Left ventricle myocardium inferior (tissue), 1 donor: ENCODE measurements at regions not wholly inside any gene's neighbourhood (a gene's known extent, or its start where the extent isn't known, plus 50 kb on each side); places are given as distances from the start of the nearest gene placed in this dataset.
"Not testable (repeated sequence)": the region's sequence is repeated elsewhere in the genome, so short reads cannot be mapped to it uniquely, and the experiment has no call there.

Source experiments
- DNase-seq: peaks from one replicate; pipeline ENCODE4 v3.0.0-alpha.2; 2020
- H3K27ac ChIP-seq: fragments of 200-600 bp; replicated peaks from 2 replicates; pipeline ENCODE4 v1.8.0; 2021
- H3K27me3 ChIP-seq: fragments of 200-600 bp; 2 replicates; pipeline ENCODE4 v1.8.0; 2021; ENCODE audit warnings: low read depth
- H3K36me3 ChIP-seq: fragments of 200-600 bp; 2 replicates; pipeline ENCODE4 v1.8.0; 2021
- H3K4me1 ChIP-seq: fragments of 200-600 bp; 2 replicates; pipeline ENCODE4 v1.8.0; 2021
- H3K4me3 ChIP-seq: fragments of 200-600 bp; 2 replicates; pipeline ENCODE4 v1.8.0; 2021; ENCODE audit warnings: mild to moderate bottlenecking, moderate library complexity
- H3K9me3 ChIP-seq: fragments of 200-600 bp; replicated peaks from 2 replicates; pipeline ENCODE4 v1.8.0; 2021
- intact Hi-C: fragments of 100-400 bp; cut with micrococcal nuclease; formaldehyde crosslinking; loops from one replicate; pipeline ENCODE4 v1.11.0; 2022
- TF ChIP-seq, protein P1 (sequence below): fragments of 200-600 bp; IDR thresholded peaks from 2 replicates; pipeline ENCODE4 v1.8.0; 2021; ENCODE audit warnings: antibody characterized with exemption, mild to moderate bottlenecking, borderline replicate concordance
- donor health status: DM: no; HTN: yes; CAD: no; lungs with severe emphysema.

DNA sequence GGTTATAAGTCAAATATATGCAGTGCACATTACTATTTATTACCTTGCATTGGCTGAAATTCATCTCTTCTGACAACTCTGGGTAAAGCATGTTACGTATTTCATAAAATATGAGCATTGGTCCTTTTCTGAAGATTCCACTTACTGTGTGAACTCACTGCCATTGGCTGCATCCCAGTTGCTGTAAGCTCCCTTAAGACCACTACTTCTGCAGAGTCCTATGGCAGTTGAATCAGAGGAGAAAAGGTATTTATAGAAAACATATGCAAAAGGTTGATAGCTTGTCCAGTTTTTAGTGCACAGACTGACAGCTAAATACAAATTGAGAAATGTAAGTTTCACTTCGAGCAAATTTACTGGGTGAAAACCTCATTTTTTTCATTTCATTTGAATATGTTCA, 394.6 kb upstream of the ARRDC3 start:
- no peak for DNase-seq
- Histone ChIP-seq H3K4me3 (no peak overlapping the region), H3K9me3 (no peaks in the 10 kb centered on the region), H3K27ac (no peak overlapping the region), H3K36me3 (no peaks in the 10 kb centered on the region), H3K4me1 (no peaks in the 10 kb centered on the region), H3K27me3 (no peaks in the 10 kb centered on the region)
- TF ChIP-seq, protein P1, sequence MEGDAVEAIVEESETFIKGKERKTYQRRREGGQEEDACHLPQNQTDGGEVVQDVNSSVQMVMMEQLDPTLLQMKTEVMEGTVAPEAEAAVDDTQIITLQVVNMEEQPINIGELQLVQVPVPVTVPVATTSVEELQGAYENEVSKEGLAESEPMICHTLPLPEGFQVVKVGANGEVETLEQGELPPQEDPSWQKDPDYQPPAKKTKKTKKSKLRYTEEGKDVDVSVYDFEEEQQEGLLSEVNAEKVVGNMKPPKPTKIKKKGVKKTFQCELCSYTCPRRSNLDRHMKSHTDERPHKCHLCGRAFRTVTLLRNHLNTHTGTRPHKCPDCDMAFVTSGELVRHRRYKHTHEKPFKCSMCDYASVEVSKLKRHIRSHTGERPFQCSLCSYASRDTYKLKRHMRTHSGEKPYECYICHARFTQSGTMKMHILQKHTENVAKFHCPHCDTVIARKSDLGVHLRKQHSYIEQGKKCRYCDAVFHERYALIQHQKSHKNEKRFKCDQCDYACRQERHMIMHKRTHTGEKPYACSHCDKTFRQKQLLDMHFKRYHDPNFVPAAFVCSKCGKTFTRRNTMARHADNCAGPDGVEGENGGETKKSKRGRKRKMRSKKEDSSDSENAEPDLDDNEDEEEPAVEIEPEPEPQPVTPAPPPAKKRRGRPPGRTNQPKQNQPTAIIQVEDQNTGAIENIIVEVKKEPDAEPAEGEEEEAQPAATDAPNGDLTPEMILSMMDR = no peak
- intact Hi-C loops = no loop called here

DNA sequence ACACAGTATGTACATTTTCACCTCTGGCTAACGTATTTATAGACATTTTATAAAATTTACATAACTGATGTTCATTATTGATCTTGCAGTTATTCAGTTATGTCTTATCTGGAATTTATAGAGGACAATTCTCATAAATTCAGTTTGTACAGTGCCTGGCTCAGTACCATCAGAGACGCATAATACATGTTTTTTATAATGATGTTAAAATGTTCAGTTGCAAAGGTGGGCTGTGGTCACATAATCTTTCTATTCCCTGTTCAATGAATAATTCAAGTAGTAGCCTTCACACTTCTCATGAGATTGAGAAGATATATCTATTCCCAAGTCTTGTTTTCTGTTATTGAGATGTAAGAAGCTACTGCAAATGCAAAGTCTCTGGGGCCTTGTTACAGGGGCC, 393.1 kb upstream of the ARRDC3 start:
- TF ChIP-seq, protein P1 = no peak
- no peaks in the 10 kb centered on the region for H3K9me3 ChIP-seq
- intact Hi-C loops = no loop called here

DNA sequence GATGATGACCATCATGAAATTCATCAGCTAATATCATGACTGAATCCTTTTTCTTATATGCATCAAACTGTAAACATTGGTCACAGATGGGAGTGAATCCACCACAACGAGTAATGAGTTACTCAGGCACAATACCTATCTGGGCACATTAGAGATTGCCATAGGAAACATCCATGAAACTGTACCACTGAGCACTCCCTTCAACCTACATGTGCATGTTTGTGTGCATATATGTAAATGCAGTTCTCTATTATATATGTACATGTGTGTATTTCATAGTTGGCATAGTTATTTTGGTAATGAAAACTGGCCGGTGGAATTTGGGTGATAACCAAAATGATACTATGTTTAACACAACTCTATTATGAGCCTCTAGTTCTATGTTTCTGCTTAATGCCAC, 387.3 kb upstream of the ARRDC3 start:
- H3K9me3 ChIP-seq = peaks cover 3% of the 10 kb centered on the region
- H3K36me3 ChIP-seq = no peaks in the 10 kb centered on the region
- H3K27ac ChIP-seq = no peak overlapping the region
- no peaks in the 10 kb centered on the region for H3K4me1 ChIP-seq
- no peak for DNase-seq
- H3K27me3 ChIP-seq = no peaks in the 10 kb centered on the region
- intact Hi-C loops = no loop called here
- no peak overlapping the region for H3K4me3 ChIP-seq
- TF ChIP-seq, protein P1 = no peak

More for the DNA sequence above, 393.1 kb upstream of the ARRDC3 start:
- H3K27me3 ChIP-seq = no peaks in the 10 kb centered on the region
- no peaks in the 10 kb centered on the region for H3K4me1 ChIP-seq
- no peak overlapping the region for H3K27ac ChIP-seq
- no peak overlapping the region for H3K4me3 ChIP-seq
- H3K36me3 ChIP-seq = no peaks in the 10 kb centered on the region
- no peak for DNase-seq

DNA sequence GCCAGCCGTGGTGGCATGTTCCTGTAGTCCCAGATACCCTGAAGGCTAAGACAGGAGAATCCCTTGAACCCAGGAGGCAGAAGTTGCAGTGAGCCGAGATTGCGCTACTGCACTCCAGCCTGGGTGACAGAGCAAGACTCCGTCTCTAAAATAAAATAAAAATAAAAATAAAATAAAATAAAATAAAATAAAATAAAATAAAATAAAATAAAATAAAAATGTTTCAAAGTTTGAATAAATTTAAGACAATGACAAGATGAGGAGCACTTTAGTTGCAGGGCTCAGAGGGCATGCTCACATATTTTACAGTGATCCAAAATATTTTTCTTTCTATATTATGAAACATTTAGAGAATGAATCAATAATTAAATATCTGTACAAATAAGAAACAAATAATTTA, 374.3 kb upstream of the ARRDC3 start:
- H3K27ac ChIP-seq, DNase-seq, H3K4me1 ChIP-seq, H3K27me3 ChIP-seq, H3K4me3 ChIP-seq, intact Hi-C loops, H3K9me3 ChIP-seq, H3K36me3 ChIP-seq: not testable (repeated sequence)

DNA sequence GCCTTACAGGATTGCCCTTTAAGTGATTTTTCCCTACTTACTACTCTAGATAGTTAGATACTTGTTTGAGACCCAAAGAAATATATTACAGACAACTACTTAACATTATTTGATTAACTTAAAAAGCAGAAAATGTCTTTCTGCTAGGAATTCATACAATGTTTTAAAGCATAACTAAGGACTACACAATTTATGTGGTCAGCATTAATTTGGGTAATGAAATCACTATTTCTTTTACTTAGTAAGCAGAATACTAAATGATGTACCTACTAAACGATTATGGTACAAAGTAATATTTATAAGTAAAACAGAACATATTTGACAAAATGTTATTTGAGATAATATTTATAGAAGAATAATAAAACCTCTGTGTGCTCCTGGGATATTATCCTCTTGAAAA, 371.9 kb upstream of the ARRDC3 start:
- Histone ChIP-seq H3K36me3 (no peaks in the 10 kb centered on the region), H3K27me3 (no peaks in the 10 kb centered on the region), H3K9me3 (peaks cover 9% of the 10 kb centered on the region), H3K4me1 (no peaks in the 10 kb centered on the region), H3K4me3 (no peak overlapping the region), H3K27ac (no peak overlapping the region)
- intact Hi-C loops = no loop called here
- TF ChIP-seq, protein P1 = no peak
- no peak for DNase-seq

DNA sequence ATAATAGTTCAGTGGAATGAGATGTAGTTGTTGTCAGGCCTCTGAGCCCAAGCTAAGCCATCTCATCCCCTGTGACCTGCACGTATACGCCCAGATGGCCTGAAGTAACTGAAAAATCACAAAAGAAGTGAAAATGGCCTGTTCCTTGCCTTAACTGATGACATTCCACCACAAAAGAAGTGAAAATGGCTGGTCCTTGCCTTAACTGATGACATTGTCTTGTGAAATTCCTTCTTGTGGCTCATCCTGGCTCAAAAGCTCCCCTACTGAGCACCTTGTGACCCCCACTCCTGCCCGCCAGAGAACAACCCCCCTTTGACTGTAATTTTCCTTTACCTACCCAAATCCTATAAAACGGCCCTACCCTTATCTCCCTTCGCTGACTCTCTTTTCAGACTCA, 361.4 kb upstream of the ARRDC3 start:
- H3K9me3 ChIP-seq, H3K27me3 ChIP-seq, DNase-seq, H3K27ac ChIP-seq, H3K4me3 ChIP-seq, intact Hi-C loops, H3K36me3 ChIP-seq, H3K4me1 ChIP-seq: not testable (repeated sequence)

DNA sequence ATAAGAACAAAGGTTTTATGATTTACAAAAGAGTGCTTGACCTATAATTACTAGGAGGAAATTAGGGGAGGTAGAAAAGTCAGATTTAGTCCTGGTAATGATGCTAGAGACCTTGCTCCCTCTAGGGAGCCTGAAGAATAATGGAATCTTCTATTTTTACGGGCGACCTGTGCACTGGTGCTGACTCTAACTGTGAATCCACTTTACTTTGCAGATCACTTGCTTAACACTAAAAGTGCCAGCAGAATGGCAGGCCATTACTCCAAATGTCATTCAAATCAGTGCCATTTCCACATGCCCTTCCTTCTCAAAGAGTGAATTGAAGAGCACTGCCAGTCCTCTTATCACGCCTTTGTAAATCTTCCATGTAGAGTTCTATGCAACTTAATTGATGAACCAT, 359.4 kb upstream of the ARRDC3 start:
- Histone ChIP-seq H3K9me3 (no peaks in the 10 kb centered on the region), H3K36me3 (no peaks in the 10 kb centered on the region), H3K4me1 (no peaks in the 10 kb centered on the region), H3K27me3 (no peaks in the 10 kb centered on the region), H3K4me3 (no peak overlapping the region), H3K27ac (no peak overlapping the region)
- DNase-seq = no peak
- TF ChIP-seq, protein P1 = no peak
- intact Hi-C loops = no loop called here
